Thymus (tissue), 11 donors: ENCODE measurements at regions not wholly inside any gene's neighbourhood (a gene's known extent, or its start where the extent isn't known, plus 50 kb on each side); places are given as distances from the start of the nearest gene placed in this dataset.

ENCODE experiments used
- DNase-seq, 9 donors: peaks; one replicate each; pipeline ENCODE4 v3.0.0-alpha.2; 2013; ENCODE audit warnings: low spot score in 9 of 9, low read depth in 6 of 9, missing footprints in 1 of 9
- H3K27ac ChIP-seq, 2 donors: one replicate each; pipeline ENCODE4 v1.5.1; 2013; ENCODE audit warnings: control low read depth in 1 of 2, low read depth in 1 of 2, low read length in 1 of 2, mild to moderate bottlenecking in 1 of 2, moderate library complexity in 1 of 2
- H3K27me3 ChIP-seq, 2 donors: one replicate each; pipeline ENCODE4 v1.5.1; 2013; ENCODE audit warnings: low read length in 1 of 2; ENCODE audit not compliant: control insufficient read depth in 2 of 2, insufficient read depth in 1 of 2
- H3K36me3 ChIP-seq, 2 donors: one replicate each; pipeline ENCODE4 v1.5.1; 2013; ENCODE audit warnings: low read length in 1 of 2, mild to moderate bottlenecking in 1 of 2, moderate library complexity in 1 of 2; ENCODE audit not compliant: control insufficient read depth in 2 of 2, insufficient read depth in 2 of 2
- H3K4me1 ChIP-seq, 2 donors: one replicate each; pipeline ENCODE4 v1.5.1; 2013; ENCODE audit warnings: low read length in 2 of 2; ENCODE audit not compliant: control insufficient read depth in 2 of 2, insufficient read depth in 2 of 2
- H3K4me3 ChIP-seq, 2 donors: one replicate each; pipeline ENCODE4 v1.5.1; 2013; ENCODE audit warnings: low read length in 2 of 2, control low read depth in 1 of 2, mild to moderate bottlenecking in 1 of 2
- H3K9me3 ChIP-seq, 2 donors: one replicate each; pipeline ENCODE4 v1.5.1; 2013; ENCODE audit warnings: low read length in 1 of 2, mild to moderate bottlenecking in 1 of 2; ENCODE audit not compliant: control insufficient read depth in 2 of 2, insufficient read depth in 1 of 2
- WGBS: extraction: QIAGEN DNeasy Blood & Tissue Kit; methylation state at CpG from one replicate; pipeline ENCODE4 v1.1.7; 2013; 5-methylcytosine and 5-hydroxymethylcytosine counted together
- donor health status: healthy.

- Histone ChIP-seq H3K27ac (no peak overlapping the region), H3K4me3 (no peak overlapping the region), H3K36me3 (no peaks in the 10 kb centered on the region), H3K4me1 (no peaks in the 10 kb centered on the region), H3K9me3 (no peaks in the 10 kb centered on the region), H3K27me3 (no peaks in the 10 kb centered on the region)
- DNase-seq = no peak
- 94% methylated on average over 9 of the region's 9 CpGs for WGBS
Measured at GRCh38 chr4:18664171-18664570, 642.6 kb upstream of the LCORL start.

GRCh38 chr4:18645351-18645750 is 623.8 kb upstream of the LCORL start:
- Histone ChIP-seq H3K4me1 (no peaks in the 10 kb centered on the region), H3K27ac (no peak overlapping the region), H3K4me3 (no peak overlapping the region), H3K9me3 (no peaks in the 10 kb centered on the region), H3K27me3 (no peaks in the 10 kb centered on the region), H3K36me3 (no peaks in the 10 kb centered on the region)
- DNase-seq = no peak
- 94% methylated on average over 2 of the region's 2 CpGs for WGBS

GRCh38 chr4:18641334-18641733 is 619.8 kb upstream of the LCORL start:
- Histone ChIP-seq H3K27ac (no peak overlapping the region), H3K27me3 (no peaks in the 10 kb centered on the region), H3K4me3 (no peak overlapping the region), H3K4me1 (no peaks in the 10 kb centered on the region), H3K36me3 (no peaks in the 10 kb centered on the region), H3K9me3 (no peaks in the 10 kb centered on the region)
- DNase-seq = no peak

GRCh38 chr4:18638031-18638430 is 616.5 kb upstream of the LCORL start:
- H3K27me3 ChIP-seq = no peaks in the 10 kb centered on the region
- H3K4me3 ChIP-seq = no peak overlapping the region
- H3K4me1 ChIP-seq = no peaks in the 10 kb centered on the region
- H3K27ac ChIP-seq = no peak overlapping the region
- 76% methylated on average over 4 of the region's 4 CpGs for WGBS
- H3K36me3 ChIP-seq = no peaks in the 10 kb centered on the region
- no peak for DNase-seq
- H3K9me3 ChIP-seq = no peaks in the 10 kb centered on the region

GRCh38 chr4:18636001-18636585 is 614.5 kb upstream of the LCORL start:
- no peak for DNase-seq
- H3K36me3 ChIP-seq = no peaks in the 10 kb centered on the region
- H3K4me3 ChIP-seq = no peak overlapping the region
- no peaks in the 10 kb centered on the region for H3K9me3 ChIP-seq
- WGBS = 86% methylated on average over 10 of the region's 10 CpGs
- no peaks in the 10 kb centered on the region for H3K4me1 ChIP-seq
- no peak overlapping the region for H3K27ac ChIP-seq
- no peaks in the 10 kb centered on the region for H3K27me3 ChIP-seq

- Histone ChIP-seq H3K9me3 (peaks cover 0 to 4% of the 10 kb centered on the region in 2 donors), H3K27me3 (no peaks in the 10 kb centered on the region), H3K36me3 (no peaks in the 10 kb centered on the region), H3K27ac (no peak overlapping the region), H3K4me3 (no peak overlapping the region), H3K4me1 (no peaks in the 10 kb centered on the region)
- DNase-seq = no peak
- 76% methylated on average over 3 of the region's 3 CpGs for WGBS
Measured at GRCh38 chr4:18635531-18635930, 614.0 kb upstream of the LCORL start.

GRCh38 chr4:18631586-18631985 is 610.0 kb upstream of the LCORL start:
- Histone ChIP-seq H3K4me3 (no peak overlapping the region), H3K4me1 (no peaks in the 10 kb centered on the region), H3K36me3 (no peaks in the 10 kb centered on the region), H3K27me3 (no peaks in the 10 kb centered on the region), H3K27ac (no peak overlapping the region), H3K9me3 (peaks cover 0 to 14% of the 10 kb centered on the region in 2 donors)
- no peak for DNase-seq

GRCh38 chr4:18630218-18631110 is 608.9 kb upstream of the LCORL start:
- Histone ChIP-seq H3K4me1 (no peaks in the 10 kb centered on the region), H3K9me3 (peaks cover 0 to 14% of the 10 kb centered on the region in 2 donors), H3K36me3 (no peaks in the 10 kb centered on the region), H3K27me3 (no peaks in the 10 kb centered on the region), H3K4me3 (no peak overlapping the region), H3K27ac (no peak overlapping the region)
- 92% methylated on average over 29 of the region's 29 CpGs for WGBS
- no peak for DNase-seq

- Histone ChIP-seq H3K4me1 (no peaks in the 10 kb centered on the region), H3K4me3 (no peak overlapping the region), H3K9me3 (peaks cover 0 to 14% of the 10 kb centered on the region in 2 donors), H3K27me3 (no peaks in the 10 kb centered on the region), H3K36me3 (no peaks in the 10 kb centered on the region), H3K27ac (no peak overlapping the region)
- 94% methylated on average over 2 of the region's 2 CpGs for WGBS
- no peak for DNase-seq
Measured at GRCh38 chr4:18627447-18628005, 606.0 kb upstream of the LCORL start.
